GM18867 (cell line): ENCODE measurements at regions not wholly inside any gene's neighbourhood (a gene's known extent, or its start where the extent isn't known, plus 50 kb on each side); places are given as distances from the start of the nearest gene placed in this dataset.
"Not testable (repeated sequence)": the region's sequence is repeated elsewhere in the genome, so short reads cannot be mapped to it uniquely, and the experiment has no call there.

Experiments used
- ATAC-seq: cut with Tn5 transposase; IDR thresholded peaks from one replicate; pipeline ENCODE4 v1.9.1; 2021; ENCODE audit warnings: mild to moderate bottlenecking, moderate library complexity; ENCODE audit not compliant: unreplicated experiment

DNA sequence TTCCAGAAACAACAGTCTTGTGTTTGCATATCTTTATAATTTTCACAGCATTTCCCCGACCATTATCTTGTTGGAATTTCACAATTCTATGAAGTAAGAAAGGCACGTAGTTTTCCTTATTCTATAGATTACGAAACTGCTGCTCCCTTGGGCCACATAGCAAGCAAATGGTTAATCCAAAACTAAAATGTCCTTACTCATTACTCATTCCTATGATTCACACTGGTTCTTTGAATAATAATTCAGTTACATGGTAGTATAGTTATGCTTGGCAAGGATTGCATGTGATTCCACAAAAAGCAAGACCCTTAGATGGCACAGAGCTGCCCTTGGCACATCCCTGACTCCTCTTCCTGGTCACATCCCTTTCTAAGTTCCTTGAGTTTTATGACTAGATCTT is 51.2 kb downstream of the OR13H1 start:
- ATAC-seq: no peak

DNA sequence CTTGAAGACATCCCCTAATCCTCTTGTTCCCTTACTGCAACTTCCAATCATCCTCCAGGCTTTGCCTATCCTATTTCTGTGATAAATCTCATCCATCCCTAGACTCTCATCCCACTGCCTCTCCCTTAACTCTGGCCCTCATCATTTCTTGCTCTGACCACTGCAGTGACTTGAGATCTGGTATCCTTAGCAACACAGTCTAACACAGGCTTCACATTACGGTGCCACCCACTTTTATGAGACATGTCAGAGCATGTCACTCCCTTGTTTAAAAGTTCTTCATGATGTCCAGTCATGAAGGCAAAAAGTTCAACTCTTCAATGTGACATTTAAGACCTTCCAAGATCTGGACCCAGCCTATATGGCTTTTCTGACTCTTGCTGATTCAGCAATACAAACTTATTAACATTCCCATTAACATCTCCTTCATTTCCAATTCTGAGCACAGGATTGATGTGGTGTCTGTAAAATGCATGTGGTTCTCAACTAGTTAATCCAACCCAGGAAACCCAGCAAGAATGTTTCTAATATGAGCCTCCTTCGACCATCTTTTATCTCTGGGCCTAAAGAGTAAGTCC is 64.0 kb downstream of the OR13H1 start:
- no peak for ATAC-seq

DNA sequence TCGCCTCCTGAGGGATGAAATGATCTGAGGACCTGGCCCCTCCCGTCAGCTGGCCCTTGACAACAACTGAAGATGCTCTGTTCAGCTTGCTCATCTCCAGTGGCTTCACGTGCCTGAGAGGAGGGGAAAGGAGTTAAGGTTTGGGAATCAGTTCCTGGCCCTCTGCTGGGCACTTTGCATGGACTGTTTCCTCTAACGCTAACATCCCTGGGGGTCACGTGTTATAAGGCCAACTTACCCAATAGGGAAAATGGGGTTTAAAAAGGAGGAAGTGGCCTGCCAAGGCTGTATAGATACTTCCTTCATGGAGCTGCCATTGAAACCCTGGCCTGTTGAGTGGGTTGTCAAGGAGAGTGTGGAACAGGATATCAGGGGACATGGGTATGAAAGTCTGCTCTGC is 65.6 kb downstream of the OR13H1 start:
- ATAC-seq: no peak

DNA sequence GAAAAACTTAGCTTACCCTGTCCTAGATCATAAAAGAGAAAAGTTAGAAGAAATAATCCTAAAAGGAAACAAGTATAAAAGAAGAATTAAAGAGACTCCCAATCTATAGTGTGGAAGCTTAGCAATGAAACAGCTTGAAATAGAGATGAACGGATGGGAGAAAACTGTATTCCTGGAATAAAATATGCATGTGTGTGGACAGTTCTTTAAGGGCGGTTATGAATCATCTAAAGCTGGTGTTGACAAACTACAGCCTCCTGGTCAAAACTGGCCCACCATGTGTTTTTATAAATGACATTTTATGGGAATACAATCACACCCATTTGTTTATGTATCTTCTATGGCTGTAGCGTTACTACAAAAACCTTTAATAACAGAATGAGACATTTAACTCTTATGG is 69.4 kb downstream of the OR13H1 start:
- no peak for ATAC-seq

DNA sequence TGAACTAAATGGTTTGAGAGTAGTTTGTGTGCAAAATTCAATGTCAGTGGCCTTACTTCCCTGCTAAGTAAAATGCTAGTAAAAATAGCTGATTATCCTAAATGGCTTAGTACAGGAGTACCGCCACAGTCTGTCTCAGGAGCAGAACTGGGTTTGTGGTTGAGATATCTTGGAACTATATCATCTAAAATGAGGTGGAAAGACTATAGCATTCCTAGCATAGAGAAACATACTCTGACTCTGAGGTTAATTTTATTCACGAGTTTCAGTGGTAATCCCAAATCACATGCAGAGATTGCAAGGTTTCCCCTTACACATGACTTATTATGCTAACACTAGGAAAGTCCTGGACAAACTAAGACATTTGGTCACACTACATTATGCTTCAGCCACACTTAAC is 70.4 kb downstream of the OR13H1 start:
- ATAC-seq: no peak

DNA sequence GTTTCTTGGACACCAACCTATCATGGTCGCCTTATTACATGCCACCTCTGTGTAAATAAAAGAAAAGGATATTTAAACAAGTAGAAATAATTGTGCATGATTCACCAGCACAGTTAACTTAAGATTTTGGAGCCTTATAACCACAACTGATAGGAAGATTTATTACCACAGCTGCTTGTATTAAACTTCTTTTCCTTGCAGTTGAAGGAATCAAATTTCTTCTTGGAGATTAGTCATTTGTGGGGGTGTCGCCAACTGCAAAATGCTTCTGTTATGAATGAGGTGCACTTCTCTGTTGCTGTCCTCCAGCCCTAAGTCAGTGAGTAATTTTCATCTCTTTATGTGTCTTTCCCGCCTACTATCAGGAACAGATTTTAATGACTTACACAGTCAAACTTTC is 73.3 kb downstream of the OR13H1 start:
- no peak for ATAC-seq

DNA sequence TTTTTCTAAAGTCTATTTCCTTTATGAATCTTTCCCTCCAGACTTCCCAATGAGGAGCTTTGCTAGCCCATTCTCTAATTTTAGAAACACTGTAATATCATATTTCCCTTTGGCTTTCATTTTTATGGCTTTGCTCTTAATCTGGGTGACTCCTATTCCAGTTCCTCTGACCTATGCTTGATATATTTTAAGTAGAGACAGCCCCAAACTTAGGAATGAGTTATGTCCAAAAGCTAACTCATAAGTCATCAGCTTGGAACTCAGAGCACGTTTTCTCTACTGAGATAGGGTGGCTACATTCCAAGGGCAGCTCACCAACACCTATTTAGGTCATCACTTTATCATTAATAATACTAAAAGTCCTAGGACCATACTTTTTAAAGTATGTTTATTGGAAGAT is 77.8 kb downstream of the OR13H1 start:
- no peak for ATAC-seq

DNA sequence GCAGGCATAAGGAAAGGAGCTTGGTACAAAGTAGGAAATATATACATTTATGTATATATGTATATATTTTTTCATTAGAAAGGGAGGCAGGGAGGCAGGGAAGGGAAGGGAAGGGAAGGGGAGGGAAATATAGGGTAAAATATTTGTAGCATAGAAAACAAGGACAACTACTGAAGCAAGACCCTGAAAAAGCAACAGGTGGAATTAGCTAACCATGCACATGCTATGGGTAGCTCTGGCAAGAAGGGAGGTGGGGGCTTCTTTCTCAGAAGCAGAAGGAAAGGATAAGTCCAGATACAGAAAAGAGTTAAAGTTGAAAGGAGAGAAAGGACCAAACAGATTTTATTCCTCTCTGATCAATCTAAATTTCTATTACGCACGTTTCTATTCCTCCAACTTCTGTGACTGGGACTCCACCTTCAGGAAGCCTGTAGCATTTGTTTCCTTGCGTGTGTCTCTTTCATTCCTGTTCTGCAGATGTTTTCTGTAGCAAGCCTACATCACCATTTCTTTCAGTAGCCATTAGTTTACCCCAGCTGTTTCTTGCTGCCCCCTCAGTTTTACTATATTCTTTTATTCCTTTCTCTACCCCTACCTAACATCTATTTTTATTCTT is 82.9 kb downstream of the OR13H1 start:
- no peak for ATAC-seq

DNA sequence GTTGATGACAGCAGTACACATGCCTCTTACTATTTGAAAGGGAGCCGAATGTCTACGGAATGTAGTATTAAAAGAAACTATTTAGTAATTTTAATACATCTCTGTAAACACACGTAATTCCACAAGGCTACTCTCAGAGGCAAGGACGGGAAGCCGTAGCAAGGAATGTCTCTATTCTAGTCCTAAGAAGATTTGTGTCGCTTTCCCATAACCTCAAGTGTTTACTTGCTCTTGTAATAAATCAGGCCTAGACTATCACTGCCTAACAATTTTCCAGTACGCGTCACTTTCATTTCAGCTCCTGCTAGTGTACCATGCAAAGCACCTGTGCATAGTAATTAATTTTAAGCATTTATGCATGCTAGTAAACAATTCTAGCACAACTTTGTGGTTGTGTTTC is 86.7 kb downstream of the OR13H1 start:
- no peak for ATAC-seq

DNA sequence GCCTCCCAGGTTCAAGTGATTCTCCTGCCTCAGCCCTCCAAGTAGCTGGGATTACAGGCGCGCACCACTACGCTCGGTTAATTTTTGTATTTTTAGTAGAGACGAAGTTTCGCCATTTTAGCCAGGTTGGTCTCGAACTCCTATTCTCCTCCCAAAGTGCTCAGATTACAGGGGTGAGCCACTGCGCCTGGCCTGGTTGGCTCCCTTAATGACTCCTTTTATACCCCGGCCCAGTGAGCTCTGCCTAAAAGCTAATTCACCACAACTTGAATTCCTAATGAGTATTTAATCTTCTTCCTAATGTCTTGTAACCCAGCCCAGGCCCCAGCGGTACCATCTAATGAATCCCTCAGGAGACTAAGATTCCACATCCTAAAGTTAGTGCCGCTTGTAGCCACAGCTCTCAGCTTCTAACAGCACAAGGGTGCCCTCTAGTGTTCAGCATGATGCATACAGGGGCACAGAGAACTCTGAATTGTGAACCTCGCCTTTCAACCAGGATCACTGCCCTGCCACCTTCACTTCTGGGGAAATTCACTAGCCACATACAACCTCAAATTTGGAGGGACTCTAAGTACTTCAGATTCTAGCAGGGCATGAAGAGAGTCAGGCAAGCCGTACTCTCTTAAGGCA is 89.5 kb downstream of the OR13H1 start:
- ATAC-seq: peak; percentile 96

DNA sequence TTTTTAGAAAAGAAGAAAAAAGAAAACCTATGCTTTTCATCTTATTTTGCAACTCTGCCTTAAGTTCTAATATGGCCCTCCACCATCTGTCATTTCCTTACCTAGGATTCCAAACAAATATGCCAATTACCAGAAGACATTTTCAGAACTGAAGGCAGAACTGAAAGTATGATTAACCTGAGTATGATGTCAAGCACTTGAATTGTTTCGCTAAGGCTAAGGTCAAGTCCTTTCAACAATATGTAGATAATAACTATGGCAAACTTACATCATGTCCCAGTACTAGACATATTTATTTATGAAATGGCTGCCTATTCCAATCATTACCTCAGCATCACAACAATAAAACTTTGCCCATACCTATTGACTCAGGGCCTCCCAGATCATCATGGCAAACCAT is 91.0 kb downstream of the OR13H1 start:
- ATAC-seq: no peak

DNA sequence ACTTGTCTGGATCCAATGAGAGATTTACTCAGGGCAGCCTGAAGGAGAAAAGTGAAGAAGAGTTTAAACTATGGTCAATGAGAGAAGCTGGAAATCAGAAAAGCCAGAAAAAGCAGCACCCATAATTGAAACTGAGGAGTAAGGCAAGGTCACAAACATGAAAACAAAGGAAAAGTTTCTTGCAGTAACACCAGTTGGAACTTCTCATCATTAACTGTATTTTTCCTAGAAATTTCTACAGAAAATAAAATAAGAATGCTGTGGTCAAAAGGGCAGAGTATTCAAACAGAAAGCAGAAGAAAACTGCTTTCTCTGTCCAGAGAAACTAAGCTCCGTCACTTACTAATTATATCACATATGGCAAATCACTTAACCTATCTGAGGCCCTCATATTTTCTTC is 102.2 kb downstream of the OR13H1 start:
- no peak for ATAC-seq

DNA sequence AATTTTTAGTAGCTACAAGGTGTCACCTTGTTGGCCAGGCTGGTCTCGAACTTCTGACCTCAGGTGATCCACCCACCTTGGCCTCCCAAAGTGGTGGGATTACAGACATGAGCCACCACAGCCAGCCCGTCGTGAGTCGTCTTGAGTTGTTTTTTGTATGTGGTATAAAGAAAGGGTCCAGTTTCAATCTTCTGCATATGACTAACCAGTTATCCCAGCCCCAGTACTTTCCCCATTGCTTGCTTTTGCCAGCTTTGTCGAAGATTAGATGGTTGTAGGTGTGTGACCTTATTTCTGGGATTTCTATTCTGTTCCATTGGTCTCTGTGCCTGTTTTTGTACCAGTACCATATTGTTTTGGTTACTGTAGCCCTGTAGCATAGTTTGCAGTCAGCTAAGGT is 105.9 kb downstream of the OR13H1 start:
- ATAC-seq: no peak

DNA sequence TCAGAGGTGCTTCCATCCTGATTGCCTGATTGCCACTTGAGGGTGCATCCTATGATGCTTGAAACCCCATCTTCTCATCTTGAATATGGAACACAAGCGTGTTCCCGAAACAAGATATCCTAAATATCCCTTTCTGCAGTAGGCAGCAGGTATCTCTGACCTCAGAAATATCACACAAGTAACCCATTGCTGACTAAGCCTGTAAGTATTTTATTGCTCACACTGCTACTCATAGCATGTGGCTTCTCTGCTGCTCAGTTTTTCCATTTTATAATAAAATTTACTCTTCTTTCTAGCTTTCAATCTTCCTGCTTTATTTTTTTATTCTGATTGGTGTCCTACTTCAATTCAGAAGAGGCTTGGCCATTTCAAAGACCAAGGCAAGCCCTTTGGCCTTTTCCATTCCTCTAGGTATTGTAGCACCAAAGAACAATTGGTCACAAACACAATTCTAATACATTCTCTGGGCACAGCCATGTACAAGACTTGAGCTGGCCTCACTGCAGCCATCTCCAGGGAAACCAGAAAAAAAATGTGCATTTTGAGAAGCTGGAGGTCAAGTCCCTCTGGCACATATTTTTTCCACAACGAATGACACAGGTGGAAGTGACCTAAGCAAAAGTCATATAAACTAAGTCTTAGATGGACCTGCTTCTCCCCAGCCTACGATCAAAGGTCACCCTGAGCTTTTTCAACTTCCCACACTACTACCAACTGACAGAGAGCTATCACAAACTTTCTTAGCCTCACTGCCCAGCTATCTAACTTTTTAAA is 107.0 kb downstream of the OR13H1 start:
- ATAC-seq: no peak

DNA sequence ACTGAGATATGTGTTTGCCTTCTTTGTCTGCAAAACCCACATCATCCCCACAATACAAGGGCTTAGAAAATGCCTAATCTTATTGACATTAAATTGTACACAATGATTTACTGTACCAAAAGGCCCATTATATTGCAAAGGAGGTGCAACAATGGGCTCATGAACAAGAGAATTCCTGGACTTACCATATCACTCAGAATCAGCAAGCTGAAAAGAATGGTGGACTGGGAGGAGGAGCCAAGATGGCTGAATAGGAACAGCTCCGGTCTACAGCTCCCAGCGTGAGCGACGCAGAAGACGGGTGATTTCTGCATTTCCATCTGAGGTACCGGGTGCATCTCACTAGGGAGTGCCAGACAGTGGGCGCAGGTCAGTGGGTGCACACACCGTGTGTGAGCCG is 119.9 kb downstream of the OR13H1 start:
- ATAC-seq: not testable (repeated sequence)

DNA sequence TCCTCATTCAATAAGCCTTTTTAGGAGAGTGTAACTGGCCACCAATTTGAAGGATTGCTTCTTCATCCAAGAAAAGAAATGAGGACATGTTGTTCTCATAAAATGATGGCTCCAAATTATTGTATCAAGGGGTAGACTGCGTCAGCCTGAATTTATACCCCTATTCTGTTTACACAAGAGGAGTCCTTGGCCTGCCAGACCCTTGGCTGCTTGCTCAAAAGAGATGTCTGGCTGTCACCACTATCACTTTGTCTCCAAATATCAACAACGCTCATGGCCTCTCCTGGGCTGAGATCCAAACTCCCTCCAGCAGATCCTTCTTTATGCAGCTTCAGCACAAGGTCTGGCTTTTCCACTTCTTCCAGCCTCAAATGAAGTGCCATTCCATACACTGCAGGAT is 127.9 kb downstream of the OR13H1 start:
- ATAC-seq: no peak

DNA sequence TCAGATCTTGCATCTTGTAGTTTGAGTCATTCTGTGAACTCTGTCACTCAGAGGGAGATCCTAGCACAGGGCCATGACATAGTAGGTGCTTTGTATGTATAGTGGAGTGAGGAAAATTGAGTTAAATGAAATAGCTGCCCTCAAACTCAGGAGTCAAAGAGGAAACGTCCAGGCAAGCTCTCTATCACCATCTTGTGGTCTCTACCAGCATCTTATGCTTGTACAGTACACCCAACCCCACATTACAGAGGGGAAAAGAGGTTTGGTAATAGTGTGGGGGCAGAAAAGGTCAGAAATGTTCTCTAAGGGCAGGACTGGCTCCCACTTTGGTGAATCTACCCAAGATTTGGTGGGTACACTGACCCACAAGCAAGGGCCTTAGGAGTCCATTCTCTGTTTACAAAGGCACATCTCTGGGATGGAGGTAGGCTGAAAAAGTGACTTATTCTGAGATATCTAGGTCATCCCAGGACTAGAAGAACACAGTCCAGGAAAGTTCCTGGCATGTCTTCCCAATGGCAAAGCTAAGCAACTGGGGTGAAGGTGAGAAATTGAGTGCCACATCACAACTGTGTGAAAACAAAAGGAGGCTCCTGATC is 131.8 kb downstream of the OR13H1 start:
- ATAC-seq: peak; percentile 71

DNA sequence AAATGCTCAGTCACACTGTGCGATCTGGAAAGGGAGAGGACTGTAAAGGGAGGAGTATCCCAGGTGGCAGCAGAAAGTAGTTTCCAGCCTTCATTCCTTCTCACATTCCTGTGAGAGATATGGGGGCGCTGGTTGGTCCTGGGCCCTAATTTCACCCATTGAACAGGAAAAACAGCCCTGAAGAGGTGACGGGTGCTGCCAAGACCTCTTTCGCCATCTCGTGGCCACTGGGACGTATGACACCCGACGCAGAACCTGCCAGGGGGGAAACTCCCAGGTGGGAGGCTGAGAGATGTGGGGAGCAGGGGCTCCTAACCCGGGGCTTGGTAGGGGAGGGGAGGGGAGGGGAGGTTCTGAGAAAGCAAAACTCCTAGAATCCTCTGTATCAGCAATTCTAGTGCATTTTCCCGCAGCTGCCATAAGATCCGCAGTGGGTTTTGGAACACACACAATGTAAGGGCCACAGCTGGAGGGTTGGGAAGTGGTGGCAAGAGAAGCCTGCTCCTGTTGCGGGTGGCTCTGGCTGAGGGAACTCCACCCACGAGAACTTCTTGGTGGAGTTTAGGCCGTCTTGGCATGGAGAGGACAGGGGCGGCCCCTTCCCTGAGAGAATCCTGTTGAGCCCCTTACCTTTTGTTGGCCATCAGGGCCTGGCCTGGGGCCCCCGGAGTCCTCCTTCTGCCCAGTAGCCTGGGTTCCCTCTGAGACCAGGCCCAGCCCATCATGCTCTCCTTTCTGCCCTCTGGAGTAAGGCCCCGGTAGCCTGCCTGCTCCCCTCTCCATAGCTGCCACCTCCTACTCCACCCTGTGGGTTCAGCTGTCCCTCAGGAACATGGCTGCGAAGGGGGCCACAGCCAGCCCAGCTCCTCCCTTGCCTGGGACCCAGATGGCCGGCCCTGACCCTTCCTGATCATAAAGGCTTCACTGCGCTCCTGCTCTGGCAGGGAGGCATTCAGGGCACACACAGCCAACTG is 134.1 kb downstream of the OR13H1 start:
- ATAC-seq: peak; percentile 84

DNA sequence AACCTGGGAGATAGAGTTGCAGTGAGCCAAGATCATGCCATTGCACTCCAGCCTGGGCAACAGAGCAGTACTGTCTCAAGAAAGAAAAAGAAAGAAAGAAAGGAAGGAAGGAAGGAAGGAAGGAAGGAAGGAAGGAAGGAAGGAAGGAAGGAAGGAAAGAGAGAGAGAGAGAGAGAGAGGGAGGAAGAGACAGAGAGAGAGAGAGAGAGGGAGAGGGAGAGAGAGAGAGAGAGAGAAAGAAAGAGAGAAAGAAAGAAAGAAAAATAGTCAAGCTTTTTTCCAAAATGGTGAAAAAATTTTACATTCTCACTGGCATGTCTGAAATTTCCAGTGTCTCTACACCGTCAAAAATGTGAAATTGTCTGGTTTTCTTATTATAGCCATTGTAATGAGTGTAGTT is 138.9 kb downstream of the OR13H1 start:
- not testable (repeated sequence) for ATAC-seq

DNA sequence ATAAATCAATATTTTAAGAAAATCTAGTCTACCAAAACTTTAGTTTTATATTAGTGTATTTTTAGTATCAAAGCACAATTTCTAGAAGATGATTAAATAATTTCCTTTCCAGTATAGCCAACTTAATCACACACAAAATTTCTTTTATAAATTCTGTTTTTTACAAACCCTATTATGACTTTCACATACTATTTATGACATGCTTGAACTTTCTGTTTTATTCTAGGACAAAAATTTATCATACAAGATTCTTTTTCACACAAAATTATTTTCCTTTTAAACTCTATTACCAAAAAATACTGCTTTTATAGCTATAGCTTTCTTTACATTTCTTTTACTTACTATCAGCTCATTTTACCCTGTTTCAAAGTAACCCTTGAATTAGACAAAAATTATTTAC is 149.5 kb downstream of the OR13H1 start:
- ATAC-seq: no peak
